Astrocyte of the spinal cord (primary cell): ENCODE measurements at regions not wholly inside any gene's neighbourhood (a gene's known extent, or its start where the extent isn't known, plus 50 kb on each side); places are given as distances from the start of the nearest gene placed in this dataset.

Experiments used
- DNase-seq: peaks from one replicate; pipeline ENCODE4 v3.0.0; 2011; ENCODE audit warnings: low read depth, low spot score
- H3K4me3 ChIP-seq: 2 replicates; pipeline ENCODE4 v1.5.1; 2011; ENCODE audit warnings: low read depth, mild to moderate bottlenecking, low read length, moderate library complexity
- in situ Hi-C: cut with HindIII; loops from 2 replicates; pipeline ENCODE4 v1.10.0; 2017; ENCODE audit warnings: low sequenced_read_pairs
- TF ChIP-seq, protein P1 (sequence below): IDR thresholded peaks from 2 replicates; pipeline ENCODE4 v1.5.1; 2012; ENCODE audit warnings: low read depth, mild to moderate bottlenecking, low read length, inconsistent platforms

DNA sequence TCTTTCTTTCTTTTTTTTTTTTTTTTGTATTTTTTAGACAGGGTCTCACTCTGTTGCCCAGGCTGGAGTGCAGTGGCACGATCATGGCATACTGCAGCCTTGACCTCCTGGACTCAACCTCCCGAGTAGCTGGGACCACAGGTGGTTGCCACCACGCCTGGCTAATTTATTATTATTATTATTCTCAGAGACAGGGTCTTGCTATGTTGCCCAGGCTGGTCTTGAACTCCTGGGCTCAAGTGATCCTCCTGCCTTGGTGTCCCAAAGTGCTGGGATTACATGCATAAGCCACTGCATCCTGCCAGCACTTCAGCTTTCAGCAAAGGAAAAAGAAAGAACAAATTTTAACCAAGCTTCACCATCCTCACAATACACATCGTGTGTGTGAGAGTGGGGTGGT lies 97.9 kb upstream of the SERBP1 start:
- TF ChIP-seq, protein P1, sequence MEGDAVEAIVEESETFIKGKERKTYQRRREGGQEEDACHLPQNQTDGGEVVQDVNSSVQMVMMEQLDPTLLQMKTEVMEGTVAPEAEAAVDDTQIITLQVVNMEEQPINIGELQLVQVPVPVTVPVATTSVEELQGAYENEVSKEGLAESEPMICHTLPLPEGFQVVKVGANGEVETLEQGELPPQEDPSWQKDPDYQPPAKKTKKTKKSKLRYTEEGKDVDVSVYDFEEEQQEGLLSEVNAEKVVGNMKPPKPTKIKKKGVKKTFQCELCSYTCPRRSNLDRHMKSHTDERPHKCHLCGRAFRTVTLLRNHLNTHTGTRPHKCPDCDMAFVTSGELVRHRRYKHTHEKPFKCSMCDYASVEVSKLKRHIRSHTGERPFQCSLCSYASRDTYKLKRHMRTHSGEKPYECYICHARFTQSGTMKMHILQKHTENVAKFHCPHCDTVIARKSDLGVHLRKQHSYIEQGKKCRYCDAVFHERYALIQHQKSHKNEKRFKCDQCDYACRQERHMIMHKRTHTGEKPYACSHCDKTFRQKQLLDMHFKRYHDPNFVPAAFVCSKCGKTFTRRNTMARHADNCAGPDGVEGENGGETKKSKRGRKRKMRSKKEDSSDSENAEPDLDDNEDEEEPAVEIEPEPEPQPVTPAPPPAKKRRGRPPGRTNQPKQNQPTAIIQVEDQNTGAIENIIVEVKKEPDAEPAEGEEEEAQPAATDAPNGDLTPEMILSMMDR = no peak
- in situ Hi-C loops = no loop called here
- H3K4me3 ChIP-seq = no peak overlapping the region
- no peak for DNase-seq

GRCh38 chr1:67530071-67530470 lies 99.9 kb upstream of the SERBP1 start:
- TF ChIP-seq, protein P1 = no peak
- in situ Hi-C loops = no loop called here
- no peak overlapping the region for H3K4me3 ChIP-seq
- no peak for DNase-seq

- TF ChIP-seq, protein P1 = peak; percentile 68
- in situ Hi-C loops = no loop called here
- H3K4me3 ChIP-seq = no peak overlapping the region
- DNase-seq = peak; percentile 88
Observed at GRCh38 chr1:67532452-67533216, 102.4 kb upstream of the SERBP1 start.

DNA sequence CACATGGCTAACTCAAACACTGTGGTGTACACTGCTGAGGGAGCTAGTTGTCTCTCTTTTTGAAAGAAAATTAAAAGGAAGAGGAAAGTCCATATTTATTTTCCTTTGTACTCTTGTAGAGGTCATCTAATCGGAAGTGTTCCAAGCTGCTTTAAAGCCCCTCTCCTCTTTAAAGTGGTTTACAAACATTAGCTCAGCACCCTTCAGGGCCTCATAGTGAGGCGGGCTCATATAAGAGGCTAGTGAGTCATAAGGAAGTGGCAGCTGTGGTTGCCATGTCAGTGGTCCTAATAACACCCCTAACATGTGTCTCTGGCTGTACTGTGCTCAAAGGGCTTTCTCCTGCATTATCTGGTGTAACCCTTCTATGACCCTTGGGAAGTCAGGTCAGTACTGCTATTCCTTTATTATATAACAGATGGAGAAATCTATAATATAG lies 104.4 kb upstream of the SERBP1 start:
- TF ChIP-seq, protein P1 = no peak
- no peak overlapping the region for H3K4me3 ChIP-seq
- peak; percentile 52 for DNase-seq
- in situ Hi-C loops = no loop called here

DNA sequence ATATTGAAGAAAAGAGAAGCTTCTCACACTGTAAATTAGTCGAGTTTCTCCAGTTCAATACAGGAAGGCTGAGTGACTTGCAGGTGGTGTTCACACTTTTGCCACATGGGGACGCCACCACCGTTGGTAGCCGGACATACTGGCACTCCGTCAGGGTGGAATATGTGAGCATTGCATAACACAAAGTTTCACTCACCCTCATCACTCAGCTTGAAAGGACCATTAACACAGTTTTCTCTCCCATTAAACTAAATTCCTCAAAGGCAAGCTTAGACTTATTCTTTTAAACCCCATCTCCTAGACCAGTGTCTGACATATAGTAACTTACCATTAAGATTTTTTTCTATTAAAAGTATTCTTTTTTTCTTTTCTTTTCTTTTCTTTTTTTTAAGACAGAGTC lies 105.3 kb upstream of the SERBP1 start:
- TF ChIP-seq, protein P1 = peak; percentile 99
- in situ Hi-C loops = no loop called here
- H3K4me3 ChIP-seq = no peak overlapping the region
- peak; percentile 83 for DNase-seq

GRCh38 chr1:67536957-67537666 lies 106.9 kb upstream of the SERBP1 start:
- in situ Hi-C loops = no loop called here
- no peak overlapping the region for H3K4me3 ChIP-seq
- TF ChIP-seq, protein P1 = no peak
- DNase-seq = no peak
